HG03066 (cell line): ENCODE measurements at regions not wholly inside any gene's neighbourhood (a gene's known extent, or its start where the extent isn't known, plus 50 kb on each side); places are given as distances from the start of the nearest gene placed in this dataset.
"Not testable (repeated sequence)": the region's sequence is repeated elsewhere in the genome, so short reads cannot be mapped to it uniquely, and the experiment has no call there.

ENCODE experiments used
- ATAC-seq: cut with Tn5 transposase; IDR thresholded peaks from one replicate; pipeline ENCODE4 v1.9.1; 2021; ENCODE audit warnings: low read depth; ENCODE audit not compliant: unreplicated experiment

- no peak for ATAC-seq
Measured at GRCh38 chr6:94270091-94270948, 851.0 kb upstream of the EPHA7 start.

- ATAC-seq = no peak
Measured at GRCh38 chr6:94269256-94269655, 849.9 kb upstream of the EPHA7 start.

DNA sequence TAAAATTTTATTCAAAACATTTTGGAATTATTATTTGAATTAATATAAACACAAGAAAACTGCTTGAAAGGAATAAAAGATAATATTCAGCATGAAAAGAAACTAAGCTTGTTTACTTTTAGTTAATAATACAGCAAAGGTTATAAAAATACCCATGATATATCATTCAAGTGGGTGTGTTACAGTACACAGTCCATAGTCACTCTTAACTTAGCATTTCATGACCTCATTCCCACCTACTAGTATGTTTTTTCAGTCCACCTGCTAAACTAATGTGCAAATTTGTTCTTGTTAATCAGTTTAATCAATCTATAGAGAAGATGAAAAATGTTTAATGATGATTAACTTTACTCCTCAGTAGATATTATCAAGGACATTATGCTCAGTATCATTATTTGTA lies 841.4 kb upstream of the EPHA7 start:
- ATAC-seq = no peak

DNA sequence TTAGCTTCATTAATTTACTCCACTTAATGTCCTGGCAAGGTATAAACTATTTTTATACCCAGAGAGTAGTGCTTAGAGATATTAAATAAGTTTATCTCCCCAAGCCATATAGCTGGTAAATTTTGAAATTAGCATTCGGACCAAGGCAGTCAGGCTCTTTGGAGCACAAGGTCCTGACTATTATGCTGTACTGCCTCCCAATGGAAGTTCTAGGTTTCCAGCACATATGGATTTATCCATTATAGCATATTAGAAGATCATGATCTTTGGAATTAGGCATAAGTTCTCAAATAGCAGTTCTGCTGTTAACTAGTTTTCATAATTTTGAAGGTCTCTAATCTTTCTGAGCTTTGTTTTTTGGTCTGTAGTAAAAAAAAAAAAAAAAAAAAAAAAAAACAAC lies 835.3 kb upstream of the EPHA7 start:
- no peak for ATAC-seq

GRCh38 chr6:94251878-94252277 lies 832.5 kb upstream of the EPHA7 start:
- no peak for ATAC-seq

GRCh38 chr6:94245395-94245794 lies 826.0 kb upstream of the EPHA7 start:
- ATAC-seq = no peak

- ATAC-seq = no peak
Measured at GRCh38 chr6:94238868-94239267, 819.5 kb upstream of the EPHA7 start.

DNA sequence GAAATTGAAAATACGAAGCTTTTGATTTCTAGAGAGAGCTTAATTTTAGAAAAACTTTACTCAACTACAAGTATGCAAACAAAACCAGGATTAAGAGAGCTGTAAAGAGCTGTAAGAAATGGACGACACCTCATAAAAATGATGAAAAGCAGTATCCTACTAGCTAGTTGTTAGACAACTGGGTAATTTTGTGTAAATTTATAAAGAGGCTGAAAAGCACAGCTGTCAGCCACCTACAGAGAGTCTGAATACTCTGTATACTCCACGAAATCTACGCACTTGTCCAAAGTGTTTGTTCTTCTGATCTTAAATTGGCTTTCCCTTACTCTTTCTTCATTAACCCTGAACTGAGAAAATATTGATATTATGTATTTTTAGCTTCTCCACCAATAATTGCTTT lies 808.4 kb upstream of the EPHA7 start:
- no peak for ATAC-seq

DNA sequence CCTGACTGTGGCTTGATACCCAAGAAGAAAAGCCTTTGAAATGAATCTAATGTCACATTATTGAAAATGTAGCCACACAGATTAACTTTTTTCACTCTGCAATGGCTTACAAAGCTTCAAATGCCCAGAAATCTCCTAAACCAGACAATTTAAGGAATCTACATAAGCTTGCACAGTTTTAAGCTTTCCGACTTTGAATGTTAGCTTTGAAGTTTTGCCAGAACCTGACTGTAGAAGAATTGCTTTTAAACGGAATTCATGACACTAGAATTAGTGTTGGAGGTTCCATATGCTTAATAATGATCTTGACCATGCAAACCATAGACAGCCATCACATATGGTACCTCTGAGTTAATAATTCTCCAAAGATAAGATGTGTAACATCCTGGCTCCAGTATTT lies 798.5 kb upstream of the EPHA7 start:
- ATAC-seq = no peak

- no peak for ATAC-seq
Measured at GRCh38 chr6:94215552-94215951, 796.2 kb upstream of the EPHA7 start.

- ATAC-seq = no peak
Measured at GRCh38 chr6:94213226-94213625, 793.9 kb upstream of the EPHA7 start.

DNA sequence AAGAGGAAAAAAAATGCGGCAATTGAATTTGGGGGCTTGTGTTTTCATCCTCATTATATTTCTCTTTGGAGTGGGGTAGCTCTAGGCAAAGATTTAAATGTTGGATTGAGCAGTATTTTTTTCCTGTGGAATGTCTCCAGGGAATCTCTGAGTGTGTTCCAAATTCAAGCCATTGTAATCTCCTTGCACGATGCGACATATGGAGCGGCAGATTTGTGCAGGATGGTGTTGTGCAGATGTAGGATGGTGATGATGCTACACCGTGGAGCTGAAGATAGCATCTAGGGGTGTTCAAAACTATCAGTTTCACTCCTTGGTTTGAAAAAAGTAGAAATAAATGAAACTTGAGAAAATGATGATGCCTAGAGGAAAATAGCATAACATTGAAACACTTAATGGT lies 777.5 kb upstream of the EPHA7 start:
- no peak for ATAC-seq

- ATAC-seq = no peak
Measured at GRCh38 chr6:94190030-94190429, 770.7 kb upstream of the EPHA7 start.

DNA sequence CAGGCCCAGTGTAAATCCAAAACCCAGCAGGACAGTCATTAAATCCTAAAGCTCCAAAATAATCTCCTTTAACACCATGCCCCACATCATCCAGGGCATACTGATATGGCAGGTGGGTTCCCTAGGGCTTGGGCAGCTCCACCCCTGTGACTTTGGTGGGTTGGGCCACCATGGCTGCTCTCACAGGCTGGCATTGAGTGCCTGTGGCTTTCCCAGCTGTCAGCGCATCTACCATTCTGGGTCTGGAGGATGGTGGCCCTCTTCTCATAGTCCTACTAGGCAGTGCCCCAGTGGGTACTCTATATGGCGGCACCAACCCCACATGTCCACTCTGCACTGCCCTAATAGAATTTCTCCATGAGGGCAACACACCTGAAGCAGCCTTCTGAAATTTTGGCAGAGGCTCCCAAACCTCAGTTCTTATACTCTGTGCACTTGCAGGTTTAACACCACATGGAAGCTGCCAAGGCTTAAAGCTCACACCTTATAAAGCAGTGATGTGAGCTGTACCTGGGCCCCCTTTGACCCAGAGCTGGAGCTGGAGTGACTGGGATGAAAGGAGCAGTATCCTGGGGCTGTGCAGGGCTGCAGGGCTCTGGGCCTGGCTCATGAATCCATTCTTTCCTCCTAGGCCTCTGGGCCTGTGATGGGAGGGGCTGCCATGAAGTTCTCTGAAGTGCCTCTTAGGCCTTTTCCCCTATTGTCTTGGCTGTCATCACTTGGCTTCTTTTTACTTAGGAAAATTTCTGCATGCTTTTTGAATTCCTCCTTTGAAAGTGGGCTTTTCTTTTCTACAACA lies 765.5 kb upstream of the EPHA7 start:
- no peak for ATAC-seq

GRCh38 chr6:94177429-94177828 lies 758.1 kb upstream of the EPHA7 start:
- ATAC-seq = no peak

- ATAC-seq = no peak
Measured at GRCh38 chr6:94175465-94175864, 756.1 kb upstream of the EPHA7 start.

DNA sequence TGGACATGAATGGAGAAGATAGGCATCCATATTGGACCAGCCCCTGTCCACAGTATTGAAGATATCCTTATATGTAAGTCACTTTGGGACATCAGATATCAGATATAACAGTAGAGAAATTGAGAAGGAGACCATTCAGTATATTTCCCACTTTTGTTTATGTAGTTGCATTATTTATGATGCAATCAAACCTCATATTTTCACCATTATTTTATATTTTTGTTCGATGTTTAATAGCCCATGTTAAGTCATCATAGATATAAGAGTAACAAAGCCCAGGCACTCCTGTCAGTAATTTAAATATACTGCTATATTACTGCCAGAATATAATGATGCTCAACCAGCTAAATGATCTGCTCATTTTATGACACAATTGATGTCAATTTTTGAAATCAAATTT lies 744.5 kb upstream of the EPHA7 start:
- no peak for ATAC-seq

DNA sequence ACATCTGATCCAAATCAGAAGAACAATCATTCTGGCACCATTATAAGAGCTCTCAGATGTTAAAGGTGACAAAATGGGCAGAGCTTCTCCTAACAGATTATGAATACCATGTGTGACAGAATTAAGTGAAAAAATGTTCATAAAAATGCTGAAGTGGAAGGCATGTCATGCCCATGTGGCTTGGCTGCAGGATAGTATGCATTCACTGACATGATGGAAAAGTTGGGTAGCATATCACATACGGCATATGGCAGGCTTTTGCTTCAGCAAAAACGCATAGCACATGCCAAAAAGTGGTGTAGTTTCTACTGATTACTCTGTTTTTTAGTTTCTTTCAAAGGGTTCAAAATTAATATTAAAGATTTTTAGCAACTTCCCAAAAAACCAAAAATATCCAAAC lies 731.5 kb upstream of the EPHA7 start:
- ATAC-seq = no peak

DNA sequence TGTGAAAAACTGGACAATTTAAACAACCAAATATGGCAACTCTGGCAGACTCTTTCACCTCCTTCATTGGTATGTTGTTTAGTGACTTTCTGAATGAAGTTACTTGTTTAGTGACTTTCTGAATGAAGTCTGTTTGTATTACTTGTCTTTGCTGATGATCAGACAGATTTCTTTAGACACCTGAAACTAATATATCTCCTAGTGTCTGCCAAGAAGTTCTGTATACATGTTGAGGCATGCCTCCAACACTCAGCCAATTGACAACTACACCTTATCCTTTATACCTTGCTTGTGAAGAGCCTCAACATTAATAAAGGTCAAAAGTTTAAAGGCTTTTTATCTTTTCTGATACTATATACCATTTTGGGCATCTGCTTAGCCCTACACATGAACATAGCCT lies 725.4 kb upstream of the EPHA7 start:
- ATAC-seq = no peak

DNA sequence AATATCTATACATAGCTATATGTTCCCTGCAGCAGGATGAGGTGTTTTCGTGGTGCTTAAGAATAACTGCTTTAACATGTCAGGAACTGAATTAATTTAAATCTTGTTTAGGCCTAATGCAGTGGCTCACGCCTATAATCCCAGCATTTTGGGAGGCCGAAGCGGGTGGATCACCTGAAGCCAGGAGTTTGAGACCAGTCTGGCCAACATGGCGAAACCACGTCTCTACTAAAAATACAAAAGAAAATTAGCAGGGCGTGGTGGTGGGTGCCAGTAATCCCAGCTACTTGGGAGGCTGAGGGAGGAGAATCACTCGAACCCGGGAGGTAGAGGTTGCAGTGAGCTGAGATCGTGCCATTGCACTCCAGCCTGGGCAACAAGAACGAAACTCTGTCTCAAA lies 717.8 kb upstream of the EPHA7 start:
- not testable (repeated sequence) for ATAC-seq

DNA sequence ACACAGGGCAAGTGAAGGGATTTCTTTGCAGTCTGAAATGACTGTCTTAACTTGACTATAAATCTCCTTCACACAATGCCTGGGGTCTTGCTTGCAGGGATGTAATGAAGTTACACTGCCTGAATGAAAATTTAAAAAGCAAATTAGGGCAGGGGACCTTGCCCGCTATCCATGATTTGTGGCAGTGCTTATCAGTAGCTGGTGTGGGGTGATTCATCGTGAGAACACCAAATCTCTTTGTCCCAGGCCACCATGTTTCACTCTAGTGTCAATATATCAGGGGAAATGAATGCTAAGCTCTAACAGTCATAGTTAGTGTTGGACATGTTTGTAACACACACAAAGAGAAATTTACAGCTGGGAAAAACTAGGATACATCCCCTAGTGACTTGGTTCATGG lies 713.7 kb upstream of the EPHA7 start:
- ATAC-seq = no peak

DNA sequence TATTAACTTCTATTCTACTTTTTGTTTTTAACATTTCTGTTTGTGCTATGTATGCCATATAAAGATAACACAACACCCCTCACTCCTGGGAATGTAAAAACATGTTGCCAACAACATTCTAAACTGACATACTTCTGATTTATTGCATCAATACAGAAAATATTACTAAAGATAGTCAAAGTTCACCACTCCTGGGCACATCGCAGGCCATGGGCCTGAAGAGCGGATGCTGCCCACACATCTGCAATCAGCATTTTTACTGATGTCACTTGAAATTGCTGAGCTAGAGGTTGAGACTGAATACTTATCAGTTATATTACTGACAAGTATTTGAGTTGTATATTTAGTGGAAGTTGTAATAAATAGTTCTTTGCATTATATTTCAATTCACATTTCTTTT lies 711.9 kb upstream of the EPHA7 start:
- ATAC-seq = no peak
